Neuronal stem cell (in vitro differentiated cells): ENCODE measurements at regions not wholly inside any gene's neighbourhood (a gene's known extent, or its start where the extent isn't known, plus 50 kb on each side); places are given as distances from the start of the nearest gene placed in this dataset.
"Not testable (repeated sequence)": the region's sequence is repeated elsewhere in the genome, so short reads cannot be mapped to it uniquely, and the experiment has no call there.

Experiments used
- DNase-seq: peaks from one replicate; pipeline ENCODE4 v3.0.0-alpha.2; 2013; ENCODE audit warnings: low spot score
- H2AFZ ChIP-seq: one replicate; pipeline ENCODE4 v1.6.1; 2013; ENCODE audit warnings: mild to moderate bottlenecking, low read length, inconsistent platforms
- H2AK5ac ChIP-seq: 2 replicates; pipeline ENCODE4 v1.6.1; 2013; ENCODE audit warnings: low read depth, mild to moderate bottlenecking, inconsistent platforms, low read length, moderate library complexity, mixed read lengths
- H2BK120ac ChIP-seq: 2 replicates; pipeline ENCODE4 v1.6.1; 2013; ENCODE audit warnings: low read depth, mild to moderate bottlenecking, inconsistent platforms, low read length, moderate library complexity, mixed read lengths
- H2BK12ac ChIP-seq: one replicate; pipeline ENCODE4 v1.6.1; 2013; ENCODE audit warnings: low read length, inconsistent platforms
- H2BK15ac ChIP-seq: 2 replicates; pipeline ENCODE4 v1.6.1; 2013; ENCODE audit warnings: mild to moderate bottlenecking, low read length, inconsistent platforms, mixed read lengths
- H2BK5ac ChIP-seq: one replicate; pipeline ENCODE4 v1.6.1; 2013; ENCODE audit warnings: inconsistent platforms, mild to moderate bottlenecking, low read length, moderate library complexity
- H3K14ac ChIP-seq: one replicate; pipeline ENCODE4 v1.6.1; 2013; ENCODE audit warnings: low read length, inconsistent platforms
- H3K18ac ChIP-seq: 2 replicates; pipeline ENCODE4 v1.6.1; 2013; ENCODE audit warnings: low read length, inconsistent platforms
- H3K23ac ChIP-seq: 2 replicates; pipeline ENCODE4 v1.6.1; 2013; ENCODE audit warnings: low read depth, mild to moderate bottlenecking, mixed read lengths, low read length, inconsistent platforms; ENCODE audit not compliant: poor library complexity
- H3K27ac ChIP-seq: replicated peaks from 3 replicates; pipeline ENCODE4 v1.5.1; 2013; ENCODE audit warnings: low read length, inconsistent platforms
- H3K27me3 ChIP-seq, 3 experiments: 2 replicates each; pipeline ENCODE4 v1.6.1; 2013; ENCODE audit warnings: low read length in 3 of 3, mild to moderate bottlenecking in 2 of 3, inconsistent platforms in 1 of 3, low read depth in 1 of 3, mixed read lengths in 1 of 3, moderate library complexity in 1 of 3; ENCODE audit not compliant: control insufficient read depth in 3 of 3, insufficient read depth in 3 of 3
- H3K36me3 ChIP-seq, 2 donors: replicated peaks in 1 of 2; 2 replicates each; pipeline ENCODE4 v1.6.1; 2013; ENCODE audit warnings: low read length in 2 of 2; ENCODE audit not compliant: control insufficient read depth in 2 of 2, insufficient read depth in 2 of 2
- H3K4ac ChIP-seq: 2 replicates; pipeline ENCODE4 v1.6.1; 2013; ENCODE audit warnings: inconsistent platforms, mild to moderate bottlenecking, low read length, moderate library complexity
- H3K4me1 ChIP-seq, 2 donors: 1 replicate in 1 of 2; 2 replicates in 1 of 2; pipeline ENCODE4 v1.6.1; 2013; ENCODE audit warnings: low read length in 2 of 2, low read depth in 1 of 2; ENCODE audit not compliant: control insufficient read depth in 2 of 2, insufficient read depth in 1 of 2
- H3K4me2 ChIP-seq: one replicate; pipeline ENCODE4 v1.6.1; 2013; ENCODE audit warnings: mild to moderate bottlenecking, low read length, inconsistent platforms; ENCODE audit not compliant: insufficient read depth, poor library complexity, severe bottlenecking
- H3K4me3 ChIP-seq, 2 donors: 2 replicates each; pipeline ENCODE4 v1.5.1; 2013; ENCODE audit warnings: low read length in 2 of 2, mild to moderate bottlenecking in 2 of 2, inconsistent platforms in 1 of 2, moderate library complexity in 1 of 2
- H3K79me1 ChIP-seq: one replicate; pipeline ENCODE4 v1.6.1; 2013; ENCODE audit warnings: low read depth, mild to moderate bottlenecking, inconsistent platforms, low read length, moderate library complexity
- H3K9ac ChIP-seq: one replicate; pipeline ENCODE4 v1.6.1; 2013; ENCODE audit warnings: mild to moderate bottlenecking, low read depth, low read length, inconsistent platforms; ENCODE audit not compliant: poor library complexity
- H3K9me3 ChIP-seq, 2 donors: replicated peaks in 1 of 2; 2 replicates each; pipeline versions ENCODE3 to v1.6.1; 2013; ENCODE audit warnings: low read length in 2 of 2, mild to moderate bottlenecking in 2 of 2, inconsistent platforms in 1 of 2, low read depth in 1 of 2, mixed read lengths in 1 of 2, moderate library complexity in 1 of 2; ENCODE audit not compliant: control insufficient read depth in 2 of 2, insufficient read depth in 1 of 2
- H4K8ac ChIP-seq: one replicate; pipeline ENCODE4 v1.6.1; 2013; ENCODE audit warnings: low read depth, mild to moderate bottlenecking, inconsistent platforms, low read length, moderate library complexity
- H4K91ac ChIP-seq: one replicate; pipeline ENCODE4 v1.6.1; 2013; ENCODE audit warnings: low read length, low read depth, mild to moderate bottlenecking, inconsistent platforms; ENCODE audit not compliant: poor library complexity
- WGBS, 2 donors: extraction: QIAGEN DNeasy Blood & Tissue Kit; methylation state at CpG; one replicate each; pipeline ENCODE4 v1.1.7; 2013; ENCODE audit warnings: missing lambda C conversion rate in 2 of 2, mixed read lengths in 1 of 2; ENCODE audit not compliant: insufficient read length in 2 of 2, insufficient replicate concordance in 1 of 2; ENCODE audit errors: extremely low coverage in 2 of 2; 5-methylcytosine and 5-hydroxymethylcytosine counted together

DNA sequence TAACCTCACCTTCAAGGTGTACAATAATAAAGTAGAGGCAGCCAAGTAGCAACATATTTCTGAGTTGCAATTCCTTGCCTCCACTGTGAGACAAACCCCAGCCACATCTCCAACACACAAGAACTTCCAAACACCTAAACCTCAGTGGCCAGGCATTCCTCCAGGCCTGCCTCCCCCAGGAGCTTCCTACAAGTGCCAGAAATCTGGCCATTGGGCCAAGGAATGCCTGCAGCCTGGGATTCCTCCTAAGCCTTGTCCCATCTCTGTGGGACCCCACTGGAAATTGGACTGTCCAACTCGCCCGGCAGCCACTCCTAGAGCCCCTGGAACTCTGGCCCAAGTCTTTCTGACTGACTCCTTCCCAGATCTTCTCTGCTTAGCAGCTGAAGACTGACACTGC is 326.6 kb upstream of the KCNMB2 start:
- WGBS, 2 donors = no CpG with 5 or more reads among the region's 2 CpGs

DNA sequence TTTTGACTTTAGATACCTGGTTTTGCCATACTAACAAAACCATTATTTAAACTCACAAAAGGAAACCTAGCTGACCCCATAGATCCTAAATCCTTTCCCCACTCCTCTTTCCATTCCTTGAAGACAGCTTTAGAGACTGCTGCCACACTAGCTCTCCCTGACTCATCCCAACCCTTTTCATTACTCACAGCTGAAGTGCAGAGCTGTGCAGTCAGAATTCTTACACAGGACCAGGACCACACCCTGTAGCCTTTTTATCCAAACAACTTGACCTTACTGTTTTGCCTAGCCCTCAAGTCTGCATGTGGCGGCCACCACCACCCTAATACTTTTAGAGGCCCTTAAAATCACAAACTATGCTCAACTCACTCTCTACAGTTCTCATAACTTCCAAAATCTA is 325.1 kb upstream of the KCNMB2 start:
- not testable (repeated sequence) for H3K14ac ChIP-seq, H3K4me3 ChIP-seq, H3K4me1 ChIP-seq, H3K9me3 ChIP-seq, H3K27me3 ChIP-seq, H3K79me1 ChIP-seq, H2BK5ac ChIP-seq, H2BK15ac ChIP-seq, H3K4ac ChIP-seq, H2AFZ ChIP-seq, H2AK5ac ChIP-seq, H3K4me2 ChIP-seq, H3K36me3 ChIP-seq, DNase-seq, H3K23ac ChIP-seq, H3K9ac ChIP-seq, H3K27ac ChIP-seq, H4K8ac ChIP-seq, H2BK120ac ChIP-seq, H4K91ac ChIP-seq, H3K18ac ChIP-seq, H2BK12ac ChIP-seq
- no CpG with 5 or more reads among the region's 1 CpG for WGBS, 2 donors

More for the DNA sequence above, 326.6 kb upstream of the KCNMB2 start:
- not testable (repeated sequence) for H2BK120ac ChIP-seq, H3K4ac ChIP-seq, H2BK15ac ChIP-seq, H3K14ac ChIP-seq, H4K91ac ChIP-seq, H3K27ac ChIP-seq, H3K4me1 ChIP-seq, H3K4me2 ChIP-seq, DNase-seq, H4K8ac ChIP-seq, H2BK12ac ChIP-seq, H3K18ac ChIP-seq, H3K27me3 ChIP-seq, H2BK5ac ChIP-seq, H3K9me3 ChIP-seq, H3K36me3 ChIP-seq, H2AK5ac ChIP-seq, H3K23ac ChIP-seq, H3K4me3 ChIP-seq, H2AFZ ChIP-seq, H3K9ac ChIP-seq, H3K79me1 ChIP-seq

DNA sequence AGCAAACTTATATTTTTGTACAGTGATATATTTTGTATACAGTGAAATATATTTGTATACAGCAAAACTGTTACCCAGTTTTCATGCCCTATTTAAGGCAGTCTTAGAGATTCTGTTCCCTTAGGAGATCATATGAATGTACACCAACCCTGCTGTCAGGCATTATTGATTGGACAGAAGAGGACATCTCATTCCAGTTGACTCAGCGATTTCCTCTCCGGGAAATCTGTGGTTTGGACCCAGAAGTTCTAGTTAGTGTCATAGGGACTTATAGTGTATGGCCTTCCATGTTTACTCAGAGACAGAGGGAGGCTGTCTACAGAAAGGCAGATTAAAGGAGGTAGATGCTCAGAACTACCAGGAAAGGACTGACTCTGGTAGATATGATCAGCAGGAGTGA is 318.8 kb upstream of the KCNMB2 start:
- Histone ChIP-seq H3K27ac (no peak overlapping the region), H3K9ac (no peak overlapping the region)

DNA sequence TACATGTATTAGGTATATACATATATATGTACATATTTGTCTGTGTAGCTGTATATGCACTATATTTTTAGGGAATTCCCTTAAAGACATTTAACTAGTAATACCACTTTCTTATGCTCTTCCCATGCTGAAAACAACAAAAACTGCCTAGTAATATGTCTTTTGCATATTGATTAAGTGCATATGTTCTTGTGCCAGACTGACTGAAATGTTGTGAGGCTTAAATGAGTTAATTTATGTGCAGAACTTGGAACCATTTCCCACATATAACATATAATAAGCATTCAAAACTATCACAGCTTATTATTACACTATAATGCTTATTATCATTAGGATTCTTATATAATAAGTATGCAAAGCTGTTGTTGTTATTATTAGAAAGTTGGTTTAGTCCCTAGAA is 318.0 kb upstream of the KCNMB2 start:
- Histone ChIP-seq H3K4ac (no peak overlapping the region), H3K4me3 (no peak overlapping the region), H3K9ac (no peak overlapping the region), H2AFZ (no peak overlapping the region), H3K23ac (no peak overlapping the region), H2AK5ac (no peak overlapping the region), H2BK12ac (no peak overlapping the region), H3K27me3 (no peaks in the 10 kb centered on the region), H4K91ac (no peak overlapping the region), H3K4me1 (no peaks in the 10 kb centered on the region), H3K27ac (no peak overlapping the region), H2BK120ac (no peak overlapping the region), H3K18ac (no peak overlapping the region), H2BK5ac (no peak overlapping the region), H3K9me3 (no peaks in the 10 kb centered on the region), H3K79me1 (no peaks in the 10 kb centered on the region), H2BK15ac (no peak overlapping the region), H3K4me2 (no peak overlapping the region), H3K14ac (no peak overlapping the region), H3K36me3 (no peaks in the 10 kb centered on the region), H4K8ac (no peak overlapping the region)
- DNase-seq = no peak

More for the DNA sequence above, 318.8 kb upstream of the KCNMB2 start:
- no peak overlapping the region for H3K4me3 ChIP-seq
- H3K18ac ChIP-seq = no peak overlapping the region
- no peaks in the 10 kb centered on the region for H3K9me3 ChIP-seq
- no peak overlapping the region for H2AFZ ChIP-seq
- H4K91ac ChIP-seq = no peak overlapping the region
- no peaks in the 10 kb centered on the region for H3K4me1 ChIP-seq
- H2BK120ac ChIP-seq = no peak overlapping the region
- H4K8ac ChIP-seq = no peak overlapping the region
- H2BK5ac ChIP-seq = no peak overlapping the region
- no peak overlapping the region for H3K4me2 ChIP-seq
- no peaks in the 10 kb centered on the region for H3K79me1 ChIP-seq
- no peak overlapping the region for H2BK12ac ChIP-seq
- no CpG with 5 or more reads among the region's 2 CpGs for WGBS, 2 donors
- no peak for DNase-seq
- no peak overlapping the region for H2BK15ac ChIP-seq
- no peak overlapping the region for H3K14ac ChIP-seq
- no peak overlapping the region for H2AK5ac ChIP-seq
- H3K27me3 ChIP-seq = no peaks in the 10 kb centered on the region
- no peaks in the 10 kb centered on the region for H3K36me3 ChIP-seq
- H3K23ac ChIP-seq = no peak overlapping the region
- H3K4ac ChIP-seq = no peak overlapping the region
